GM20000 (cell line): ENCODE measurements at regions not wholly inside any gene's neighbourhood (a gene's known extent, or its start where the extent isn't known, plus 50 kb on each side); places are given as distances from the start of the nearest gene placed in this dataset.

ENCODE experiments used
- DNase-seq: peaks from one replicate; pipeline ENCODE4 v3.0.0; 2012; ENCODE audit warnings: low spot score
- CTCF ChIP-seq: IDR thresholded peaks from 2 replicates; pipeline ENCODE4 v1.5.1; 2012; ENCODE audit warnings: mild to moderate bottlenecking, control low read depth; ENCODE audit errors: extremely low read depth, missing control alignments

GRCh38 chr1:29473161-29473855 is 237.0 kb downstream of the PTPRU start:
- no peak for TF ChIP-seq CTCF
- DNase-seq = no peak

GRCh38 chr1:29471487-29472313 is 235.4 kb downstream of the PTPRU start:
- DNase-seq = no peak
- no peak for TF ChIP-seq CTCF

- DNase-seq = no peak
- no peak for TF ChIP-seq CTCF
These were observed 234.4 kb downstream of the PTPRU start for GRCh38 chr1:29470788-29471119.

- DNase-seq = no peak
- no peak for TF ChIP-seq CTCF
These were observed 233.9 kb downstream of the PTPRU start for GRCh38 chr1:29470087-29470787.

GRCh38 chr1:29469457-29469856 is 233.1 kb downstream of the PTPRU start:
- no peak for DNase-seq
- no peak for TF ChIP-seq CTCF

- DNase-seq = no peak
These were observed 231.9 kb downstream of the PTPRU start for GRCh38 chr1:29467989-29468900.

More at GRCh38 chr1:29467989-29468900, 231.9 kb downstream of the PTPRU start:
- TF ChIP-seq CTCF = no peak
